HCT116 (cell line): ENCODE measurements at regions not wholly inside any gene's neighbourhood (a gene's known extent, or its start where the extent isn't known, plus 50 kb on each side); places are given as distances from the start of the nearest gene placed in this dataset.

Source experiments
- CTCF ChIP-seq, 3 experiments: fragments of 200-600 bp in 1 of 3; sonication (generic) in 1 of 3; IDR thresholded peaks in 2 of 3; conservative IDR thresholded peaks in 1 of 3; 2 replicates each; pipeline ENCODE4 v1.5.1; 2012 to 2017; ENCODE audit warnings: low read depth in 2 of 3, low read length in 2 of 3, antibody characterized with exemption in 1 of 3, borderline replicate concordance in 1 of 3, control low read depth in 1 of 3, mild to moderate bottlenecking in 1 of 3, mixed read lengths in 1 of 3, mixed run types in 1 of 3, moderate library complexity in 1 of 3; ENCODE audit not compliant: insufficient read depth in 1 of 3
- ELF1 ChIP-seq: IDR thresholded peaks from 2 replicates; pipeline ENCODE4 v1.6.1; 2012; ENCODE audit warnings: low read depth, borderline replicate concordance
- SP1 ChIP-seq: IDR thresholded peaks from 2 replicates; pipeline ENCODE4 v1.6.1; 2012; ENCODE audit warnings: low read depth

GRCh38 chr1:208923946-208924720 is 659.4 kb upstream of the CAMK1G start:
- TF ChIP-seq CTCF (IDR thresholded peaks at IDR 0.05 in 2 of 3, conservative IDR thresholded peaks at IDR 0.05 in 1 of 3; ENCODE audit: borderline replicate concordance in 1 of 3, insufficient read depth in 1 of 3, low read depth in 2 of 3, low read length in 2 of 3) (no peak), ELF1 (no peak), SP1 (no peak)
